Inflammatory macrophage treated with lipopolysaccharide for 4 hours (primary cell): ENCODE measurements at regions not wholly inside any gene's neighbourhood (a gene's known extent, or its start where the extent isn't known, plus 50 kb on each side); places are given as distances from the start of the nearest gene placed in this dataset.
"Not testable (repeated sequence)": the region's sequence is repeated elsewhere in the genome, so short reads cannot be mapped to it uniquely, and the experiment has no call there.

Experiments
- DNase-seq: peaks from one replicate; pipeline ENCODE4 v3.0.0-alpha.2; 2020

DNA sequence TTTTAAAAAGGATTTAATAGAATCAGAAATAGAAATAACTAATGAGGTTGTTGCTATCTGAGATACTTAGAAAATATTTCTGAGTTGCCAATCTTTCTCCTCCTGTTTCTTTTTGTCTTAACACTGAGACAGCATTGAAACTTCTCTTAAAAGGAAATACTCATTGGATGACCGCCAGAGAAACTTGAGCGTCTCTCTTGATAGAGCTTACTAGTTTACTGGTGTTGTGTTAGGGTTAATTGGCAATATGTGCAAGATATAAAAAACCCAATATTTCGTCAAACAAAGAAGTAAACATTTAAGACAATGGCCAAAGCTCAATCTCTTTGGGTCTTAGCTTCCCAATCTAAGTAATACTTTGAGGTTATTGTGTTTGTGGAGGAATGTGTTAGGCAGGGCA is 176.4 kb upstream of the CHD1 start:
- DNase-seq, result no peak

DNA sequence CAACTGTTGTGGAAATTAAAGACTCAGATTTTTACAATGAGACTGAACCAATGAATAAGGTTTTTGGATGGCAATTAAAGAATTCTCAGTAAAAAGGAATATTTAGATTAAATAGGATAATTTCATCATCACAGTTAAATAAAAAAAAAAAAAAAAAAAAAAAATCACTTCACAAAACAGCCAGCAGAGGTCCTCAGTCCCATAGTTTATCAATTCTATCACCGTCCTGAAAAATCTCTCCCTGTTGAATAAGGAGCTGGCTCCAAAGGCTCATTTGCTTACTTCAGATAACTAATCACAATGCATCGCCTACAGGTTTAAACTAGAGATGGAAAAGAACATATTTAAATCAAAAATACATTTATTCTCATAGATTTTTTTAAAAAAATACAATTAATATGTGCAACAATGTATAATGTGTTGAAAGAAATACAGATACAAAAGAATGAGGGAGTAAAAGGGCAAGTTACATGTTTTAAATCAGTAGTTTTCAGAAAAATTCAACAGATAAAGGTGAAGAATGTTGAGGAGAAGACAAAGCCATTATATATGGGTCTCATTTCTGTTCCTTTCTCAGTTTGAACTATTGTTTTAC is 175.8 kb upstream of the CHD1 start:
- peak; percentile 49 for DNase-seq

DNA sequence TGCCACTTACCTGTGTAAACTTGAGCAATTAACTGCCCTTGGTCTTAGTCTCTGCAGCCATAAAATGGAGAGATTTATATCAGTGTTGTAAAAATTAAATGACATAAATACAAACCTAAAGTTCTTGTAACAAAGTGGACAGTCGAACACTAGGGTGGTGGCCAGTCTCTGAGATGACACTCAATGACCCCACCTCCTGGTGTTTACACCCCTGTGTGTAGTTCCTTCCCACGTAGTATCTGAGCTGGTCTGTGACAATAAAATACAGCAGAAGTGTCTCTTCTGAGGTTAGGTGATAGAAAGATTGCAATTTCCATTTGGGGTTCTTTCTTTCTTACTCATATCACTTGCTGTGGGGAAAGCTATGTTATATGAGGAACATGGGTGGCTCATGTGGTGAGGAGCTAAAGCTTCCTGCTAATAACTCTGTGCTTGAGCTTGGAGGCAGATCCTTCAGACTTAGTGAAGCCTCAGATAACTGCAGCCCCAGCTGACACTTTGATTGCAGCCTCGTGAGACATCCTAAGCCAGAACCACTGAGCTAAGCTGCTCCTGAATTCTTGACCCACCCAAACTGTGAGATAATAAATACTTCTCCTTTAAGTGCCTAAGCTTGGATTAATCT is 173.4 kb upstream of the CHD1 start:
- DNase-seq, result no peak

DNA sequence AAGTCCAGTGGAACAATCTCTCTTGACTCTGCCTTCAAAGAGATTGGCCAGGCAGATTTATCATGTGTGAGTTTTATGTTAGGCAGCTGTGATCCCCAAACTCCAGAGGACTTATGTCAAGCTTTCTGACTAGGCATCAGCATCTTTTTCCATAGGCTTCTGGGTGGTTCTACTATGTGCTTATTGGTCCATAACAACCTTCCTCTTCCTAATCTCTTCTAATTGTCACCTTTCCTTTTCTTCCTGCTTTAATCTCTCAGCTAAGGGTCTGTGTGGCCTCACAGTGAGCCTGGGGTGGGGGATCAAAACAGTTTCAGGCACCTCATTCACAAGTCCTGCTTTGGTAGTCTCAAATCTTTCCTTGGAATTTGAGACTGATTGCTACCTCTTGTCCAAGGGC is 170.9 kb upstream of the CHD1 start:
- no peak for DNase-seq

DNA sequence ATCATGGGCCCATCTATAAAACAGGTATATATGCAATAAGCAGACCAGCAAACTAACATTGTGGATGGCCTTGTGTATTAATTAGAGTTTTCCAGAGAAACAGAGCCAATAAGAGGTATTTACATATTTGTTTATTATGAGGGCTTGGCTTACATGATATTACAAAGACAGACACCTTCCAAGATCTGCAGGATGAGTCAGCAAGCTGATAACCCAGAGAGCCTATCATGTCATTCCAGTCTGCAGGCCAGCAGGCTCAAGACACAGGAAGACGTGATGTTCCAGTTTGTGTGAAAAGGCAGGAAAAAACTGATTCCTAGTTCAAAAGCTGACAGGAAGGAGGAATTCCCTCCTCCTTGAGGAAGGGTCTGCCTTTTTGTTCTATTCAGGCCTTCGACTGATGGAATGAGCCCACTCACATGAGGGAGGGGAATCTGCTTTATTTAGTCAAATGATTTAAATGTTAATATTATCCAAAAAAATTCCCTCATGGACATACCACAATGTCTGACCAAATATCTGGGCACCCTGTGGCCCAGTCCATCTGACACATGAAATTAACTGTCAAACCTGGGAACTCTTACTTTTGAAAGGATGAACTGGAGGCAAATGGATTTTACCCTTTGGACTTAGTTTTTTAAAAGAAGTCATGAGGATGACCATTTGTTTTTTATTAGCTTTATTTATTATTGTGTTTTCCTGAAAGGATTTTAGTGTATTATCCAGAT is 161.2 kb upstream of the CHD1 start:
- no peak for DNase-seq

DNA sequence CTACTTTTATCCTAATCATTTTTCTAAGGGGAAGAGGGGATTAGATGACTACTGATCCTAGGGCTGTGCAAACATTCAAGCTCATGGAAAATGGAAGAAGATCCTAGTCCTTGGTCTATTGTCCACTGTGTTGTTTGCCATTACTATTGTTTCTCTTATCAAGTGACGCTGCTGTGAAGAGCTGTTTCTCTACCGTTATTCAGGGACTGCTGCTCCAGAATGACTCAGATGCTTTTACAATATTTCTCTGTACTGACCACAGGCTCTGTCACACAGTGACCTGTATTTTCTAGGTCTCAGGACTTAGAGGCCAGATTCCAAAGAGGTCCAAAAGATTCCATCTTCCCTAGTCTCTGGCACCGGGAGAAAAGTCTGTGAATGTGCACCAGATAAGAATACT is 159.5 kb upstream of the CHD1 start:
- no peak for DNase-seq

DNA sequence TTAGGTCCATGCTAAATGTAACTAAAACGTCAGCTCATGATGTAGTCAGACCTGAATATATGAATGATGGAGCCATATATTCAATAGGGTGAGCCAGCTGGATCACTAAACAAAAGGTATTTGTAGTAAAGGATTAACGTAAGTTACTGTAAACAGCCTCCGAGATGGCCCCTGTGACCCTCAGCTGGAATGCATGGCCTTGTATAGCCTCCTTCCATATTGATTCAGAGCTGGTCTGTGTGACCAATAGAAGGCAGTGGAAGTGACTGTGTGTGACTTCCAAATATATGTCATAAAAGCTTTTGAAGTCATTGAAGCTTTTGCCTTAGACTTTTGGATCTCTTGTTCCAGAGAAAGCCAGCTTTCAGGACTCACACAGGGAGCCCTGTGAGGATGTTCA is 154.4 kb upstream of the CHD1 start:
- no peak for DNase-seq

DNA sequence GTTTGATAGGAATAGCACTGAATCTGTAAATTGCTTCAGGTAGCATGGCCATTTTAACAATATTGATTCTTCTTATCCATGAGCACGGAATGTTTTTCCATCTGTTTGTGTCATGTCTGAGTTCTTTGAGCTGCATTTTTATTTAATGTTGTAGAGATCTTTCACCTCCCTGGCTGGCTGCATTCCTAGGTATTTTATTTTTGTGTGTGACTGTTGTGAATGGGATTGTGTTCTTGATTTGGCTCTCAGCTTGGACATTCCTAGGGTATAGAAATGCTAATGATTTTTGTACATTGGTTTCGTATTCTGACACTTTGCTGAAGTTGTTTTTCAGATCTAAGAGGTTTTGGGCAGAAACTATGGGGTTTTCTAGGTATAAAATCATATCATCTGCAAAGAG is 152.9 kb upstream of the CHD1 start:
- no peak for DNase-seq

DNA sequence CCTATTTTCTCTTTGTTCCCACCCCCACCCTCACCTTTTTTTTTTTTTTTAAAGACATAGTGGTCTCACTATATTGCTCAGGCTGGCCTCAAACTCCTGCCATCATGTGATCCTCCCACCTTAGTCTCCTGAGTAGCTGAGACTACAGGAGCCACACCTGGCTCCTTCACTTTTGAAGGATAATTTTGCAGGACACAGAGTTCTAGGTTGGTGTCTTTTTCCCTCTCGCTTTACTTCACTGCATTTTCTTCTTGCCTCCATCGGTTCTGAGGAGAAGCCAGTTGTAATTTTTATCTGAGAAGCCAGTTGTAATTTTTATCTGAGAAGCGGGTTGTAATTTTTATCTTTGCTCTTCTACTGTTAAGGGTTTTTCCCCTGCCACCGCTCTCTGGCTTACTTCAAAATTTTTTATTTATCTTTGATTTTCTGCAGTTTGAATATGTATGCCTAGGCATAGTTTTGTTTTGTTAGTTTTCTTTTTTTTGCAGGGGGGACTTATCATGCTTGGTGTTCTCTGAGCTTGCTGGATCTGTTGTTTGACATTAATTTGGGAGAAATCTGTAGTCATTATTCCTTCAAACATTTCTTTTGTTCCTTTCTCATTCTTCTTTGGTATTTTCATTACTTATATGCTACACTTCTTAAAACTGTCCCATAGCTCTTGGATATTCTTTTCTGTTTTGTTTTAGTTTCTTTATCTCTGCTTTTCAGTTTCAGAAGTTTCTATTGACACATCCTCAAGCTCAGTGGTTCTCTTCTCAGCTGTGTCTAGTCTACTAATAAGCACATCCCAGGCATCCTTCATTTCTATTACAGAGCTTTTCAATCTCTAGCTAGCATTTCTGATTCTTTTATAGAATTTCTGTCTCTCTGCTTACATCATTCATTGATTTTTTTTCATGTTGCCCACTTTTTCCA is 148.2 kb upstream of the CHD1 start:
- no peak for DNase-seq

DNA sequence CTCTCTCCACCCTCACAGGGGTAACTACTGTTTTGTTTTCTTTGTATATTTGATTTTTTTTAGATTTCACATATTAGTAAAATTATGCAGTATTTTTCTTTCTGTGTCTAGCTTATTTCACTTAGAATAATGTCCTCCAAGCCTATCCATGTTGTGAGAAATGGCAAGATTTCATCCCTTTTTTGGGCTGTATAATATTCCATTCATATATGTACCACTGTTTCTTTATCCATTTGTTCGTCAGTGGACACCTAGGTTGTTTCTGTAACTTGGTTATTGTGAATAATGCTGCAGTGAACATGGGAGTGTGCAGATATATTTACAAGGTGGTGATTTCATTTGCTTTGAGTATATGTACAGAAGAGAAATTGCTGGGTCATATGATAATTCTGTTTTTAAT is 144.0 kb upstream of the CHD1 start:
- no peak for DNase-seq

DNA sequence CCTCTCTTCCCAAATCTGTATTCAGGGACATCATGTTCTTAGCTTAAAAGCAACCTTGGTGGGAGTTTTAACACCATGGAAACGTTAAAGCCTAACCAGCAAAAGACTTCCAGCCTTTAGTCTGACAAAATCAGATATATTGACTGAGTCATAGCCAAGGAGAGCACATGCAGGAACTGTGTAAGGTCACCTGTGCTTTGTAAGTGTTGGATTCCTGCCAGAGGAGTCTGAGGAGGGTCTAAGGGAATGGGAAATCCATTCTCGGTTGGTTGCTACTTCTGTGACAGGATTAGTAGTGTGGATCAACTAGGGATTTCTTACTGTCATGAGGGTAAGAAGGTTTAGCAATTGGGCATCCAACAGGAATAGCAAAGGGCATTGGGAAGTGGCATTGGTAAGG is 142.0 kb upstream of the CHD1 start:
- DNase-seq, result no peak

DNA sequence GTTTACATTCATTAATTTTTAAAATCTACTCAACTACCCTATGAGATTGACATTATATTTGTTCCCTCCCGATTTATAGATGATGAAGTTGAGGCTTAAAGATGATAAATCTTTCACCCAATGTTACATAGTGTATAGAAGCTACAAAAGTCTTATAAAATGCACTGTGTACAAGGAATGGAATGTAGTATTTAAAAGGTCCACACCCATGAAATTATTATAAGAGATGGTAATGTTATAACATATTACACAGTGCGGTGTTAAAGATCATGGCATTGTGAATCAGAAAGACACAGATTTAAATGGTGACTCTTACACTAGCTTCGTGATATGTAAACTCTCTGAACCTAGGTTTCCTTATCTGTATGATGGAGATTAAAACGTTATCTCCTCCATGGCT is 141.6 kb upstream of the CHD1 start:
- no peak for DNase-seq

DNA sequence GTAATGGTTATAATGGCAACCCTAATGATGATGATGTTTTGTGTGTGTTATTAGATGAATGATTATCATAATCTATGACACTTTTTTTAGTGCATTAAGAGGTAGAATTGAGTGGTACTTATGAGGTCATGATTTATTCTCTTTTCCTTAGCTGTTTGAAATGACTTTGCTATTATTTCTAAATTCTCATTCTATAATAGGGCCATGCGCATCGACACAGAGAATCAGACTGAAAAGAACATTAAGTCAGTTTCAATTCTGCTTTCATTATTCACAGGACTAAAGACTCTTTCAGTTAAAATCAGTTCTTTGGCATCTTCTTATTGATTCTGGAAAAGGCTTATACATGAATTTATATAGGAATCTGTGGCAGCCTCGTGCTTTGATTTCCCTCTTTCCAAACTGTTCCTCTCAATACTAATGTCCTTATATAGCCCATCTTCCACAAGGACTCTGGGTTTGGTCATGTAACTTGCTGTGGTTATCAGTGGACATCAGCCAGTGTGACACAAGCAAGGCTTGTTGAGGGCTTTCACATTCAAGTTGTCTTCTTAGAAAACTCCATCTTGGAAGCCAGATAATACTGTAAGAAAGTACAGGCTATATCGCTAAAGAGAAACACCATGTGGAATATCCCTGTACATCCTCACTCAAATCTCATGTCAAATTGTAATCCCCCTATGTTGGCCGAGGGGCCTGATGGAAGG is 140.3 kb upstream of the CHD1 start:
- DNase-seq, result no peak

DNA sequence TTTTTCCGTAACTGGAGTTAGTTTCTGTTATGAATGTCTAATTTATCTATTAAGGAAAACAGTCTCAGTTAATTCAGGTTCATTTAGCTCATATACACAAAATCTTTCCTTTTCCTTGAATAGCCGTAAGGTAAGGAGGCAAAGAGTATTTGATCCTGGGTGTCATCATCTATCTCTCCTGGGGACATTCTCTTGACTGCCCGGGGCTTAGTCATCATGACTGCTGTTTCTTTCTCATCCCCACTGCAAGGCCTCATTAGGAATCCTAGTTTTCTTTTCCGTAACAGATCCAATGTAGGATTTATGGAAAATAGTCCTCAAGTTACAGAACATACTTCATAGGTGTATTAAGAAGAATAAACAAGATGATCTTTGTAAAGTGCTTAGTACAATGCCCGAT is 134.9 kb upstream of the CHD1 start:
- no peak for DNase-seq

DNA sequence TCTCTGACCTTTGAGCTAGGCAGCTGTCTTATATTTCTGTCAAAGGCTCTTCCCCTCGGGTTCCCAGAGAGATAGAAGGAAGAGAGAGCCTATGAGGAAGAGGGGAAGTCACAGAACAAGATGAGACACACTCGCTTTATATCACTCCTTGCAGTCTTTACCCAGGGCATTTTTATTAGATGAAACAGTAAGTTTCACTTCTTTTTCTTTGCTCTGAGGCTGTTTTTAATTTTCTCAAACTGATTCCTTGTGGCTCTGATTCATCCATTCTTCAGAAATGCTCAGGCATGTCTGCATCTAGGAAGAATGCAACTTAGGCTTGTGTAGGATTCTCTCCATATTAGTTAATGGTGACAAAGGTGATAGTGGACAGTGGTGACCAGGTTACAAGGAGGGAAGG is 132.9 kb upstream of the CHD1 start:
- peak; percentile 59 for DNase-seq

DNA sequence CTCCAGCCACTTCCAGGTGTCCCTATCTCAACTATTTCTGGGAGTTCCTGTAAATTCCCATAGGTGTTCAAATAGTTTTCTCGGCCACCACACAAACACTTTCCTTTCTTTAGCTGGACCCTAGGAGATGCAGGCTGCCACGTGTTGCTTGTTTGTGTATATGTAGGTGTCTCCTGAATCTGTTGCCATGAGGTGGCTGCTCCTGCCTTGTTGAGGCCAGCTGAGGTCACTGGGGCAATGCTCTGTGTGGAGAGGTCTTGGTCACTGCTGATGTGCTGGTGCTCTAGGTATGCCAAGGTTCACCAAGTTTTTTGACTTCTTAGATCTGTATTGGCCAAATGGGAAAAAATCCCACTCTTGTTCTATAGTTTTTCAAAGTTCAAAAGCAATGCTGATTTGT is 132.5 kb upstream of the CHD1 start:
- DNase-seq, result no peak

DNA sequence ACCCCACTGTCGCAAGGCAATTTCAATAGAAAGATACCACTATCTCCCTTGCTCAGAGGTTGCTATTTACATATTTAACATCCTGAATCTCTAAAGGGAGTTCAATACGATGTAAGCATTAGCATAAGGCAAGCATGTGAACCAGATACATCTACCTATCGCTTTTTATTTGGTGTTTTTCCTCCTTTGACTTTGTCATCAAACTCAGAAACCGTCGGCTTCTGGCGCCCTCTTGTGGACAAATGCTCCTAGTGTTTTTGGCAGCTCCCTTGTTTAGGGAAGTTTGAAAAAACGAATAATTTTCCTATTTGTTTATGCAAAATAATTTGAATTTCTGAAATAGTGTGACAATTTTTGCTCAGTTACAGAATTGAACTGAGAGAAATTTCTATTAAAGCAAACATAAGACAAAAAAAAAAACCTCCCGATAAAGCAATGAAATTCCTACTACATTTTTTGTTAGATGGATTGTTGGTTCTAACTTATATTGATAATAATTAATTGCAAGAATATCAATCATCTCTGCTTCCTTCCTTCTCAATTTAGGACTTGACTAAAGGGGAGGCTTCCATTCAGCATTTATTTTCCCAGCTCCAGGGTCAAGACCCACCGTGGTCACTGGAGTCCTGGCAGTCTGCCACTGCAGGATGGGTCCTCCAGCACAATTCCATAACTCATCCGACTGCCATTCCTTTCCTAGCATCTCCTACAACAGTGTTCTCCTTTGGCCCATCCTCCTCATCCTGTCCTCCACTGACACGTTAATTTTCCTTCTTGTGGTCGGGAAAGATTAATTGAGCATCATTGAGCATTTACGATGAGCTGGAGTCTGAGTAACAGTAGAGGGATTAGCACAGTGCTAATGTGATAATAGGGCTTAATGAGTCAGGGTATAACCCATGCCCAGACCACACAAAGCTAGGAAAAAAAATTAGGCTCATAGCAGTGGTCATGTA is 131.8 kb upstream of the CHD1 start:
- DNase-seq, result peak; percentile 72

DNA sequence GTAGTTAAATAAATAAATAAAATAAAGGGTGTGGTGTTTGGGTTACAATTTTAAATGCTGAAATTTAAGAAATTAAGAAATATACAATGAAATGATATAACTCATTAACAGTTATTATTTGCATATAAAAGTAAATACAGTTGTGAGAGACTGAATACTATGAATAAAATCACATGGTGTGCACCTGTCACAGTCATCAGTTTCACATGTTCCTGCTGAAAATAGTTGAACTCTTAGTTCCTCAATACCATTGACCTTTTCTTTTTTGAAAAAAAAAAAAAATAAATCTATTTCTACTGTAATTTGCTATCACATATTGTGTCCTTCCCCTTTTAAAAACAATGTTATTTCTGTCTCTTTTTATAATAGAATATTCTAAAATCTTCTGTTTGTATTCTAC is 130.9 kb upstream of the CHD1 start:
- no peak for DNase-seq

DNA sequence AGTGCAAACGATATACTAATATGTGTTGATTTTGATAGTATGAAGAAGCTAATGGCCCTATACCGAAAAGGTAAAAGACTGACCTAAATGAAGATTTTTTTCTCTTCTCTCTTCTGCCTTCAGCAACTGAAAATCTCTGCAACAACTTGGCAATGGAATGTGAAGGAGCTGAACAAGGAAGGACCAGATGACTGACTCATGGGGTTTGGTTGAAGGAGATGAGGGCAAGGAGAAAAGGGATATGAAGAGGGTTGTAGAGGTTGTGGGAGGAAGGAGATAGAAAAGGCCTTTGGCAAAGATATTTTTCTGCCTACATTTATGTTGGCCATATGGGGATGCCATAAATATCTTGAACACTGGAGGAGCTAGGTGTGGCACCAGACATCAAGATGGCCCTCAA is 129.7 kb upstream of the CHD1 start:
- DNase-seq, result no peak

DNA sequence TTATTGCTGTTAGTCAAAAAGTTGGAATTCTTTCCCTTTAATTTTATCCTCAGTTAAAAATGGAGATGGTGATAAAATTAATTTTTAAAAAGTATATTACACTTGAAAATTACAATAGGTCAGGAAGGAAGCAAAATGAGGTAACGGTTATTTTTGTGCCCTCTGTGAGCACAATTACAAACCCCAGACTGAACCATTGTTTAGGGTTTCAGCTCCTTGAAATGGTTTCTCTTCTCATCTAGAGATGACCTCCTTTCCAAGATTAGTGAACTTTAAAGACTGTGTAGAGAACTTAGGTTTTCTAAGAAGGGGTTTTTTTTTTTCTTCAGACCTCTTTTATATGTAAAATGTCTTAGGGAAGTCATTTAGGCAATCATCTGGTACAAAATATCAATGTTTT is 126.2 kb upstream of the CHD1 start:
- DNase-seq, result no peak

DNA sequence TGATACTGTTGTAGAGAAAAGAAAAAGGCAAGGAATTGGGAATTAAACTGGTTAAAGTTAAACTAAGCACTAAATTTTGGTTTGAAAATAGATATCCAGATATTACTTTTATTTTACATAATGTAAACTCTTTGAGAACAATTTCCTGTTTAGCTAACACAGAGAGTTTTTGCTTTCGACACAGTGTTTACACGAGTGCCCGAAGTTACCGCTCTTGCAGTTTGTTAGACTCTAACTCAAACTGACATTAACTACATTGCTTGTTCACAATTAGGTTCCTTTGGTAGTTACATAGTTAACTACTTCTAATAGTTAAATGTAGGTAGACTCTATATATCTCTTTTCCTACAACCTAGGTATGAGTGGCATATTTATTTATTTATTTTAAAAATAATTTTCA is 117.1 kb upstream of the CHD1 start:
- DNase-seq, result no peak

DNA sequence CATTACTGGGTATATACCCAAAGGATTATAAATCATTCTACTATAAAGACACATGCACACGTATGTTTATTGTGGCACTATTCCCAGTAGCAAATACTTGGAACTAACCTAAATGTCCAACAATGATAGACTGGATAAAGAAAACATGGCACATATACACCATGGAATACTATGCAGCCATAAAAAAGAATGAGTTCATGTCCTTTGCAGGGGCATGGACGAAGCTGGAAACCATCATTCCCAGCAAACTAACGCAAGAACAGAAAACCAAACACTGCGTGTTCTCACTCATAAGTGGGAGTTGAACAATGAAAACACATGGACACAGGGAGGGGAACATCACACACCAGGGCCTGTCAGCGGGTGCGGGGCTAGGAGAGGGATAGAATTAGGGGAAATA is 114.5 kb upstream of the CHD1 start:
- not testable (repeated sequence) for DNase-seq
